DMS79 (cell line): ENCODE measurements at regions not wholly inside any gene's neighbourhood (a gene's known extent, or its start where the extent isn't known, plus 50 kb on each side); places are given as distances from the start of the nearest gene placed in this dataset.
"Not testable (repeated sequence)": the region's sequence is repeated elsewhere in the genome, so short reads cannot be mapped to it uniquely, and the experiment has no call there.

Experiments
- DNase-seq: peaks from one replicate; lab custom pipeline; 2025; lab: John Stamatoyannopoulos, UW

DNA sequence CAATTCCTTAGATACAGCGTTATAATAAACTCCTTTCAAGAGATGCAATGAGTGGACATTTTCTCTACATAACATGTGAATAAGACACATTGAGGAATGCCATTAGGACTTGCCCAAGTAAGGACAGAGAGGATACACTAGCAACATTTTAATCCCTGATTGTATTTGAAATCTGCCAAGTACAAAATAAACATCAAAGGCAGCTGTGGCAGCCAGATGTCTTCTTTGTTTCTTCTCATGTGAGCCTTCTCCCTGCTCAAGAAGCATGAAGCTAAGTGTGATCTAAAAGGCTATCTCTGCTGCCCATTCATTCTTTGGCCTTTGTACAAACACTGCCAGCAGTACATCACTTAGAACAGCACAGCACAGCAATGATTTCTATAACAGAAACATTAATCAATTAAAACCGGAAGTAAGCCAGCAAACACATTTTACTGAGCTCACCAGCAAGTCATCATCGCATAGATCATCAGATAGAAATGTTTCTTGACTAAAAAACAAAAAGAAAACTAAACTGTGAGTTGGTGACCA, 364.0 kb downstream of the CNTN6 start:
- no peak for DNase-seq

DNA sequence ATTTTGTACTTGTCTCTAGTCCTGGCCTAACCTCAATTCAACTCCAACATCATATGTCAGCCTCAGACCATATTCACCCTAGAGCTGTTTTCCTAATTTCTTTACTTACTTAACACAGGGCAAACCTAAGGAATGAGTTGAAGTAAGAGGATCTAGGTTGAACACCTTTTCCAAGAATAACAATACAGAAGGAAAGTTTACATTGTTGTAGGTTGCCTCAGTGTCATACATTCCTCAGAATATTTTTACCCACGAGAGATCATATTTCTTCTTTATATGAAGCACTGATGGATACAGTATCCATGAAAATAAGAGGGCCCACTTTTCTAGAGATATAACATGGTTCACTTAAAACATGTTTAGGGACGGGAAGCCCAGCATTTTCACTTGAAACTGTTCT, 369.5 kb downstream of the CNTN6 start:
- no peak for DNase-seq

DNA sequence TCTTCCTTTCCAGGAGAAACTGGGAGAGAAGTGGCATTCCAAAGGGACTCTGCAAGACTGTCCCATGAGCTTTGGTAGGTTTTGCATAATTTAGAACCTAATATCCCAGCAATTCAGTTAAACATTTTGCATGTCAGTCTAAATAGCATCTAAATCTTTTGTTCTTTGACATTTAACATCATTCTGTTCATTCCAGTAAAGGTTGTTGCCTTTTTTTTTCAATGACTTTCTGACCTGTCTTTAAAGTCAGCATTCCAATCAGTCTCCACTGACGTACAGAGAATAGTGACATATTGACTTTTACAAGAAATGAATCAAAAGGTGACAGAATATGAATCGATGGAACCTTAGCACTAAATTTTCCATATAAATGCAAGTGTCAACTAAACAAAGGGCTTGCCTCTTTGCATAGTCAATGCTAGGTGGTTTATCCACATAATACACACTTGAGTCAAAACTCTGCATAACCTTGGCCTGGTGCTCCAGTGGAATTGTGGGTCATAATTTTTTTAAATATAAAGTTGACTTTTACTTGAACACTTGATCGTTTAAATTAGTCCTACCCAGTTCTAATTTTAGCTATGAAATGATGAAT, 370.1 kb downstream of the CNTN6 start:
- DNase-seq: no peak

DNA sequence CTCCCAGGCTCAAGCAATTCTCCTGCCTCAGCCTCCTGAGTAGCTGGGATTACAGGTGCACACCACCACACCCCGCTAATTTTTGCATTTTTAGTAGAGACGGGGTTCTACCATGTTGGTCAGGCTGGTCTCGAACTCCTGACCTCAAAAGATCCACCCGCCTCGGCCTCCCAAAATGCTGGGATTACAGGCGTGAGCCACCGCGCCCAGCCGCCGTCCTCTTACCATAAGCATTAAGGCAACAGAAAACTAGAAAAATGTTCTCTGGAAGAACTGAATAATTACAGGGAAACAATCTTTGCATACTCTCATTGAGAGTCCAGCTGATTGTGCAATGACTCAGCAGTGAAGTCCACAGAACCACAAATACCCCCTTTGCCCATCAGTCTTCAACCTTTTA, 372.3 kb downstream of the CNTN6 start:
- DNase-seq: not testable (repeated sequence)

DNA sequence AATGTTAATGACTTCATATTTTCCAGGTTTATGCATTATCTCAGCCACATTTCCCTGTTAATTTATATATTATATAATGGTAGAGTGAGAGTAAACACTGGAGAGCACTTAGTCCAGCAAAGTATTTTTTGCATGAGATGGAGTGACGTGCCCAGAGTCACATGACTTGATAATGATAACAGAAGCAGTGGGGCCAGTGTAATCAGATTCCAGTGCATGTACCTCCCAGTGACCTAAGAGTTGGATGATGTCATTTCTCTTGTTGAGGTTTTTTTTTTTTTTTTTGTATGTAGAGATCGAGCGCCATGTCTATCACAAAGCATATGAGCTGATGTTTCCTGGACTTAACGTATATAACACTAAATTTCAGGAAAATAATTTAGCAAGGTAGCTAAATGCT, 375.3 kb downstream of the CNTN6 start:
- DNase-seq: no peak

DNA sequence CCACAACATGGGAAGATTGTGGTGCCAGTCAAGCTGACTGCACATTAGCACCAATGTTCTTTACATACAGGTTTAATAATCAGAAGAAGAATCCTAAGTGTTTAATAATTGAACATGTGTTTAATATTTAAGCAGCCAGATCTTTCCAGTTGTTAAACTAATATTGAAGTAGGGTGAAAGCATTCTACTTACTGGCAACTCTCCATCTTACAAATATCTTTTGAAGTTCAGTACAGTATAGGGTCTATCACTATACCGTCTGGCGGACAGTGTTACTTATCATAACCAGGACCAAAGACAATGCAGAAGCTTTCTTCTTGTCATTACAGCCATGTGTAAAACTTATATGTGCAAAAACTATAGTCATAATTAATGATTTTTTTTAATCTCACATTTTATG, 376.4 kb downstream of the CNTN6 start:
- DNase-seq: no peak

DNA sequence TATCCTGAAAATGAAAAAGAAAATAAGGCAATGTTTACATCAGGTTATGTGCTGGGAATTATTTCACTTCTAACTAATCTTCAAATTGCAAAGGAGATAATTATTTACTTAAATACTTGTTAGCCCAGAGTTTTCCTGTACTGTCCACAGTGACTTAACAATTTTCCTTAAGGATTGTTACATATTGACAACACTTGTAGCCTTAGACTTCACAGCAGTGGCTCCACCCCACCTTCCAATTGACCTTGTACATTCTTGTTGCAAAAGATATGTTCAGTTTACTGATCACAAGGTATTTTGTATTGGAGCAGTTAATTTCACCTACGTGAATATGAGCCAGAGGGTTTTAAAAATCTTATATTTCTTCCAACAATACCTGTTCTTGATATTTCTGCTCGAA, 376.9 kb downstream of the CNTN6 start:
- DNase-seq: no peak

DNA sequence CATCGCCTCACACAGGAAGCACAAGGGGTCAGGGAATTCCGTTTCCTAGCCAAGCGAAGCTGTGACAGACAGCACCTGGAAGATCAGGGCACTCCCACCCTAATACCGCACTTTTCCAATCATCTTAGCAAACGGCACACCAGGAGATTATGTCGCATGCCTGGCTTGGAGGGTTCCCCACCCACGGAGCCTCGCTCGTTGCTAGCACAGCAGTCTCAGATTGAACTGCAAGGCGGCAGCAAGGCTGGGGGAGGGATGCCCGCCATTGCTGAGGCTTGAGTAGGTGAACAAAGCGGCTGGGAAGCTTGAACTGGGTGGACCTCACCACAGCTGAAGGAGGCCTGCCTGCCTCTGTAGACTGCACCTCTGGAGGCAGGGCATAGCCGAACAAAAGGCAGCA, 384.8 kb downstream of the CNTN6 start:
- no peak for DNase-seq

DNA sequence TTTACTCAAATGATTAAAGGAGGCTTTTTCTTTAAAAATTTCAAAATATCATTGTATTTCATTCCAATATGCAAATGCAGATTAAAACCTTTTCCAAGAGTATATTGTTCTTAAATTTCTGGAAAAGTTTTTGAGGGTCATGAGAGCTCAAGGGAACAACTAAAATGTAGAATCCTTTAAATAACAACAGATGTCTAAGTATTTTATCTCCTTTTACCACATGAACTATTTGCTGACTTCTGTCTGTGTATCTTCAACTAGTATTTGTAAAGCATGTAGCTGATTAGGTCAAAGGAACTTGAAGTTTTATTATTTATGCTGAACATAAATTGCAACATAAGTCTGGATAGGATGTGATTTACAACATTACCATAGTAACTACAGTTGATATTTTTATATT, 402.6 kb downstream of the CNTN6 start:
- no peak for DNase-seq

DNA sequence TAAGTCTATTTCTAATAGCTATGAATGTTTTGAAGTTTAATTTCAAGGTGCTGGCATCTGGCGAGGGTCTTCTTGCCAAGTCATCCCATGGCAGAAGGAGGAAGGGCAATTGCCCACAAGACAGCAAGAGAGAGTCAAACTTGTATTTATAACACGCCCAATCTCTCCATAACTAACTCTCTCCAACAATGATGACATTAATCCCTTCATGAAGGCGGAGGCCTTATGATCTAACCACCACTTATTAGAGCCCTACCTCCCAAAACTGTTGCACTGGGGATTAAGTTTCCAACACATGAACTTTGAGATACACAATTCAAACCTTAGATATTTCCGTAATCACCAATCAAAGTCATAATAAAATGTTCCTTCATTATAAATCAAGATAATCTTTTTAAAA, 406.9 kb downstream of the CNTN6 start:
- DNase-seq: no peak

DNA sequence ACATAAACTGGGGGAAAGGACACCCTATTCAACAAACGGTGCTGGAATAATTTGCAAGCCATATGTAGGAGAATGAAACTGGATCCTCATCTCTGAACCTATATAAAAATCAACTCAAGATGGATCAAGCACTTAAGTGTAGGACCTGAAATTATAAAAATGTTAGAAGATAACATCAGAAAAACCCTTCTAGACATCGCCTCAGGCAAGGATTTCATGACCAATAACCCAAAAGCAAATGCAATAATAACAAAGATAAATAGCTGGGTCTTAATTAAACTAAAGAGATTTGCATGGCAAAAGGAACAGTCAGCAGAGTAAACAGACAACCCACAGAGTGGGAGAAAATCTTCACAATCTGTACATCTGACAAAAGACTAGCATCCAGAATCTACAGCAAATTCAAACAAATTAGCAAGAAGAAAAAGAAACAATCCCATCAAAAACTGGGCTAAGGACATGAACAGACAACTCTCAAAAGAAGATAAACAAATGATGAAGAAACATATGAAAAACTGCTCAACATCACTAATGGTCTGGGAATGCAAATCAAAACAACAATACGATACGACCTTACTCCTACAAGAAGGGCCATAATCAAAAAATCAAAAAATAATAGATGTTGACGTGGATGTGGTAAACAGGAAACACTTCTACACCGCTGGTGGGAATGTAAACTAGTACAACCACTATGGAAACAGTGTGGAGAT, 408.7 kb downstream of the CNTN6 start:
- DNase-seq: no peak

DNA sequence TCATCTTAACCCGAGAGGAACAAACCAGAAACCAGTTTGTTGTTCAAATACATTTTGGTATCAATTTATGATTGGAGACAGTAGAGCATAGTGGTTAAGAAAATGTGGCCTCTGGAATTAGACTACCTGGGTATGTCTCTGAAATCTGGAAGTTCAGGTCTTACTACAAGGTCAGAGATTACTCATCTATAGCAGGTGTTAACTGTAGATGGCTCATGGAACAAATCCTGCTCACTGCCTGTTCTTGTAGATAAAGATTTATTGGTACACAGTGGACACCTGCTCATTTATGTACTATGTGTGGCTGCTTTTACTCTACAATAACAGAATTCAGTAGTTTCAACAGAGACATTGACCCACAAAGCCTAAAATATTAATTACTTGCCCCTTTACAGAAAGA, 413.3 kb downstream of the CNTN6 start:
- DNase-seq: no peak

DNA sequence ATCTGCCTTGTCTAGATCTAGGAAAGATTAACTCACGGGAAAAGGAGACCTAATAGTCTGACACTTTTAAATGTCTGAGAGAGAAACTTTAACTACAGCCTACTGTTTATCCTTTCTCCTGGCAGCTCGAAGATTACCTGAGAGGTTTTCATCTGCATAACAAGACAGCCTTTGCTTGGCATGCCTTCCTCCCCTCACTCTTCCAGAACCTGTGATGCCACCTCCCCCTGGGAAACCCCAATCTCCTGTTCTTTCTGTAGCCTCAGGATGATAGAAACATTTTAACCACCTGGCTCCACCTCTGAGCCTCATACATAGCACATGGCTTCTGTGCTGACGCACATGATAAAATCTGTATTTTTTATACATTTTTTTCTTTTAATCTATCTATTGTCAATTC, 420.8 kb downstream of the CNTN6 start:
- DNase-seq: no peak

DNA sequence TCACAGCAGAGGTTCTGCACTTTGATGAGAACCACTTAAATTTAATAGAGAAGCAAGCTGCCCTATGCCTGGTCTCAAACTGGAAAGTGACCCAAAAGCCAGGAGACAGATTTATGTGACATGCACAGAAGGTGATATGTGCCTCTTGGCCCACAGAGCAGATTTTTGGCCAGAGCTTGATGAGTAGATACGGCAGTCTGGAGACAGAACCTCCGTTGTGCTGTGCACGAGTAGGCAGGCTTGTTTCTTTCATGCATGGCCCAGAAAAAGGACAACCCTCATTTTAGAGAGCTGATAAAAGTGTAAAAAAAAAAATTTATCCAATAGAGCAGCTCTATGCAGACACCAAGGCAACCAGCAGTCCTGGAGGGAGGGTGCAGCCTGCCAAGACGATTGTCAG, 423.1 kb downstream of the CNTN6 start:
- DNase-seq: no peak

DNA sequence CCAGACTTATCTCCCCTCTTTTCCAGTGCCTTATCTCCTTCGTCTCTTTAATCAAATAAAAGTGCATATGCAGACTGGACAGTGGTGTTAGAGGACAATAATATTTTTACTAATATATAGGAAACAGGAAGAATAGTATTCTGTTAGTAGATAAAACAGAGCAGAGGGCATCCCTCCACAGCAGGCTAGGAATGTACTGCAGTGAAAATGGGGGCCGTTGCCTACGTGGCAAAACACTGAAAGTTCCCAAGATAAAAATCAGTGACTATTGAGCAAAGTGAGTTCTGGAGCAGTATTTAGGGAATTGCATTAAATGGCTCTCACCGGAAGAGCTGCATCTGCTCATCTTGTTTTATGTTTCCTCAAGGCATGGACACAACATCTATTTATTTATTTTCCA, 435.0 kb downstream of the CNTN6 start:
- DNase-seq: no peak

DNA sequence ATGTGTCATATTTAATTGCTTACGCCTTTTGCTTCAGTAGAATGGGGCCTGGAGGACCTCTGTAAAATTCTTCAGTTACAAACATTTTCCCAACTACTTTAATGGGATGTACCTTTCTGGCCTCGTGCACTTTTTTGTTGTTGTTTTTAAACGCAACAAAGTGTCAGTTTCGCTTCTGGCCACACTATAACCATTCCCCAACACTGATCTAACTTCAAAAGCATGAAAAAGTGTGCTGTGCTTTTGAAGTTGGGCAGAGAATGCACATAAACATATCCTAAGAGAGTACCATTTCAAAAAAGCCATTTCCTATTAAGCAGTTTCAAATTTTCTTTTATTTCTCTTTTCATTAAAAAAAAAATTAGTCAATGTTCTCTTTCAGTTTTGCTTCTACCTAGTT, 435.8 kb downstream of the CNTN6 start:
- DNase-seq: no peak

DNA sequence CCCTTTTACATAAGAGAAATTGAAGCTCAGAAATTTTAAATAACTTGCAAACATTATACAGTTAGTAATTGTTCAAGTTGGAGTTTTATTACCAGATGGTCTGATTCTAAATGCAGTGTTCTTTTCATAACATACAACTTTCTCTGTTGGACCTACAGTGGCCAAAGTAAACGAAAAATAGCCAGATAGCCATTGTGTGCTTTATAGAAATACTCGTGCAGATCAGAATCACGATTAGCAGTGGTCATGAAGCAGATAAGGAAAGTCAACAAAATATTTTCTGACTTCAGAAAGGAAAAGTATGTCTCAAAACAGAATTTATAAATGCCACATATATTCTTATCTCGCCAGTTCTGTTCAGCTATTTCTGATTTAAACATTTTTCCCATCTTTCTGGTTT, 436.9 kb downstream of the CNTN6 start:
- DNase-seq: no peak

DNA sequence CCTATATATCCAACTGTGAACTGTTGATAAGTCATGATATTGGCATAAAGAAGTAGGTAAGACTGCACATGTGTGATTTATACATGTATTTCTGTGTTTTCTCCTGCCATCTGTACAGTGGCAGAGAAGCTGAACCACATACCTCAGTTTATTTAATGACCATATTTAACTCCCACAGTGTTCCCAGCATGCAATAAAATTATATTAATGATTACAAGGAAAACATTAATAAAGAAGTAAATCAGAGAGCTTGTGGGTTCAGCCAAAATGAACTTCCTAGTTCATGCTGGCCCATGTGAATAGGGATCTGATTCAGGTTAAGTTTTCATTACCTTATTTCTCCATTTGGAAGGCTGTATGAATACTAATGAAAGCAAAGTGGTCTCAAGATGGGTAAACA, 439.2 kb downstream of the CNTN6 start:
- no peak for DNase-seq

DNA sequence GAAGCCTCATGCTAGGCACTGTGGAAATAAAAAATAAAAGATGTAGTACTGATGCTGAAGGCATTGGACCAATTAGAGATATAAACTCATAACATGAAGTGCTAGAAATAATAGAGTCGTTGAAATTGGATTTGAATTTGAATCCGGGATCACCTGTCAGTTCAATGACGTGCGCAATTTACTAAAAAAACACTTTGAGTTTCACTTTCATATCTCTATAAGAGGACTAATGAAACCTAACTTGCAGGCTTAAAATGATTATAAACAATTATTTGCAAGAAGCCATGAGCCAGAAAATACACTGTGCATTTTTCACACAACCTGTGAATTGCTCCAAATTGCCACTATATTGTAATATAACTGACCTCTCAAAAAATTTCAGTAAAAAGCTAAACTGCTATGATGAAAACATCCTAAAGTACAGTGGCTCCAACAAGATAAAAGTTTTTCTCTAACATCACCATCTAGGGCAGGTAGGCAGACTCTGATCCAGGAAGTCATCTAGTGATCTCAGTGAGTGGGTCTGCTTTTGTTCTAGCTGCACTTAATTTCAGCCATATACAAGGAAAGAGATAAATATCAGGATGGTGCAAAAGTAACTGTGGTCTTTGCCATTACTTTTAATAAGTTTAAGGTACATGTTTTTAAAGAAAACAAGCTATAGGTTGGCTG, 440.2 kb downstream of the CNTN6 start:
- no peak for DNase-seq

DNA sequence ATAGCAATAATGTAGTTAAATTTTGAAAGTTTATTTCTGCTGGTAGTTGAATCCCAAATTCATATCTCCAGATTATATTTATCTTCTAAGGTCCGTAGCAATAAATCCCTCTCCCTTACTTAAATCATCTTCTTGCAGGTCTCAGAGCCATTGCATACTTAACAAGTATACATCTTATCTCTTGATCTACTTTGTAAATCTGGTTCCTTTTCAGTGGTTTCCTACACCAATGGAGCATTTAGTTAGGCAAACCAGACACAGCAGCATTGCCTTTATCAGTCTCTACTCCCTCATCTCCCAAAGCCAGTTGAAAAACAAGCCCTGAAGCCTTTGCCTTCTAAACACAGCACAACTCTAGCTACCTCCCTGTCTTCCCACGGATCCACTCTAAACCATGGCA, 440.9 kb downstream of the CNTN6 start:
- no peak for DNase-seq

DNA sequence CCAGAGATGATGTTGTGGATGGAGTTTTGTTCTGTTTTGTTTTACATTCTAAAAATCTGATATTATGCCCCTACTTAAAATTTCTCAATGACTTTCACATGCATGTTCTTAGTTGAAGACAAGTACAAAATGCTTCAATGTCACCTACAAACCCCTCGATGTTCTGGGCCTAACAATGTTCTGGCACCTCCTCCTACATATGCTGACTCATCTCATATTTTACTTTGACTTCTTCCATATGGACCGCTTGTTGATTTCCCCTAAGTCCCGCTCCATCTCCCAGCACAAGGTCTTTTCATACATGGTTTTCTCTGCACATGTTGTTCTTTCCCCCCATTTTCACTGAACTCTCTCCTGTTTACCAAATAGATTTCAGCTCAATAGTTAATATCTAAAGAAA, 441.4 kb downstream of the CNTN6 start:
- DNase-seq: no peak

DNA sequence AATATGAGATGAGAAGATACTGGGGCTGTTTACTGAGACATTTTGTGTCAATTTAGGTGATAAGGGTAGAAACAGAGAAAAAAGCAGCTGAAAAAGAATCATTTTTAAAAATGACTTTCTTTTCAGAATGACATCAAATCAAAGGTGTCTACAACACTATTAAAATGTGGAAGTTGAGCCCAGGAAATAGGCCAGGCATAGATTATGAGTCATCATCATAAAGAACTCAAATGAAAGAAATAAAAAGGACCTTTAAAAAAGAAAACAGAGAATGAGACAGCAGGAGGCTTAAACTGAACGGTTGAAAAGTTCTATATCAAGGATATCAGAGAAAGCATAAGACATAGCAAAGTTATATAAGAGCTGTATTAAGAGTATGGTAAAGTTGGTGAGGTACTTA, 442.5 kb downstream of the CNTN6 start:
- DNase-seq: no peak

DNA sequence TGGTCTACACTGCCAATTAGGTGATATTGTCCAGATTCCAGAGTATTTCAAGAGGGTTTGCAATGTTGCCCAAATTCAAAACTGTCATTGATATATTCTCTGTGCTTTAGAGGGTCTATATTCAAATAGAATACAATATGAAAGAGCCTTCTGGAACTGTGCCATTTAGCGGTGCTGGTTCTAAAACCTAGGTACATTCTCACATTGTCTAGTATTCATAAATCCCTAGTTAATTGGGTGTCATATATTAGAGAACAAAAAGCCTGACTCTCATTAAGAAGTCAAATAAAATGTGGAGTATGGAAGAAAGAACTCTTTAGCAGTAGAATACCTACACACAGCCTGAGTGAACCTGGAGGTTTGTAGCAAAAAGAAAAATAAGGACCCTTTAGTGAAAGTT, 447.9 kb downstream of the CNTN6 start:
- DNase-seq: no peak

DNA sequence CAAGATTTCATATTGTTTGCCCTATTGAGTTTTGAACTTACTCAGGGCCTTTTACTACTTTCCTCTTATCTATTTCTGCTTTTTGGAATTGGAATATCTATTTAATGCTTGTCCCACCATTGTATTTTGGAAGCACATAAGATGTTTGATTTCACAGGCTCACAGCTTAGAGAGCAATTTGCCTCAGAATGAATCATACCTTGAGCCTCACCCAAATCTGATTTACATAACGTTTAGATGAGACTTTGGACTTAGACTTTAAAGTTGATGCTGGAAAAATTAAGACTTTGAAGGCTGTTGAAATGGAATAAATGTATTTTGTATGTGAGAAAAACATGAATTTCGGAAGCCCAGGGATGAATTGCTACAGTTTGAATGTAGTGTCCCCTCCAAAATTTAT, 458.9 kb downstream of the CNTN6 start:
- no peak for DNase-seq
